ENCODE measurements at regions not wholly inside any gene's neighbourhood (a gene's known extent, or its start where the extent isn't known, plus 50 kb on each side); places are given as distances from the start of the nearest gene placed in this dataset.

DNA sequence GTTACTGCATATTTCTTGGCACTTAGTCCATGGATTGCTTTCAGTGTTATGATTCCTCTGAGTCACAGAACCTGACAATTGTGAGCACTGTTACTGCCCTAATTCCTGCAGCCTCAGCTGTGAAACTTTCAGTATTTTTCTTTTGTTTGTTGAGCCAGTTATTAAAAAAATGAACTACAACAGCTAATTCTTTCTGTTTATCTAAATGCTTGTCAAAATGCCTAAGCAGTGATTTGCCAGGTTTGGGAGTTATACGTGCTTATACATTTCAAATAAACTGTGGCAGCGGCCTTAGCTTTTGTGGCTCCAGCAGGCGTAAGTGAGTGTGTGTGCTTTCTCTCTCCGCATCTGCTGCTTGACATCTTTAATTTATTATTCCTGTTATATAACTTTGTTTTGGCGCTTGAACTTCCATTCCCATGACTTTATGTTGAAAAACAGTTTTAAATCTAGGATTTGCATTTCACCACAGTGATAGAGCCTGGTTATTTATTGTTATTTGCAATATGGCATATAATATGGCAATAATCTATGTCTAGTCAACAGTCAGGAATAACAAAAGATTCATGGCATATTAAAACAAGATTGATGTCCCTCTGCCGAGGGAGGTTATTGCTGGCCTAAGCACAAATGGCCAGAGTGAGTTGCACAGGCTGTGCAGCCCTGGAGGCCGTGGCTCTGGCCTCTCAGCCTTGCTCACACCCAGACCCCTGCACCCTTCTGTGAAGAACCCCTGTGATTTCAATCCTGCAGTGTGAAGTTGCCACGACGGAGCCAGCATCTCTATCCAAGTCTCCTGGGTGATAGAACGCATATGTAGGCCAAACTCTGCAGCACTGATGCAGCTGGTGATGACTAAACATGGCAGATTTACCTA lies 303.4 kb downstream of the THBS2 start:
- DNase-seq (ENCODE audit: low spot score): no peak
- WGBS: 71% methylated on average over 10 of the region's 10 CpGs

More for the DNA sequence above, 303.4 kb downstream of the THBS2 start:
- Histone ChIP-seq H3K9me3 (ENCODE audit: control insufficient read depth in 4 of 4, low read length in 3 of 4) (no peaks in the 10 kb centered on the region), H3K36me3 (ENCODE audit: control insufficient read depth in 4 of 4, insufficient read depth in 3 of 4, low read depth in 1 of 4, low read length in 3 of 4) (no peaks in the 10 kb centered on the region), H3K9ac (ENCODE audit: low read depth in 1 of 2, low read length in 2 of 2) (no peak overlapping the region), H3K27ac (ENCODE audit: low read depth in 1 of 2, low read length in 2 of 2) (no peak overlapping the region), H3K4me1 (ENCODE audit: control insufficient read depth in 4 of 4, insufficient read depth in 4 of 4, low read length in 3 of 4) (no peaks in the 10 kb centered on the region), H3K27me3 (ENCODE audit: control insufficient read depth in 4 of 4, insufficient read depth in 4 of 4, low read length in 3 of 4) (peaks cover 0 to 4% (median 0%) of the 10 kb centered on the region in 4 donors), H3K4me3 (ENCODE audit: low read depth in 1 of 3, low read length in 3 of 3) (no peak overlapping the region)
- no peak for TF ChIP-seq RXRA (IDR thresholded peaks at IDR 0.05)
- TF ChIP-seq EGR1 (IDR thresholded peaks at IDR 0.05; ENCODE audit: low read depth in 2 of 2): no peak
- no peak for TF ChIP-seq ATF3 (IDR thresholded peaks at IDR 0.05)
- no peak for TF ChIP-seq NR2F2 (IDR thresholded peaks at IDR 0.05)
- TF ChIP-seq, protein P1, sequence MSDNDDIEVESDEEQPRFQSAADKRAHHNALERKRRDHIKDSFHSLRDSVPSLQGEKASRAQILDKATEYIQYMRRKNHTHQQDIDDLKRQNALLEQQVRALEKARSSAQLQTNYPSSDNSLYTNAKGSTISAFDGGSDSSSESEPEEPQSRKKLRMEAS (IDR thresholded peaks at IDR 0.05): no peak
- TF ChIP-seq REST (IDR thresholded peaks at IDR 0.05): no peak
- TF ChIP-seq, protein P2, sequence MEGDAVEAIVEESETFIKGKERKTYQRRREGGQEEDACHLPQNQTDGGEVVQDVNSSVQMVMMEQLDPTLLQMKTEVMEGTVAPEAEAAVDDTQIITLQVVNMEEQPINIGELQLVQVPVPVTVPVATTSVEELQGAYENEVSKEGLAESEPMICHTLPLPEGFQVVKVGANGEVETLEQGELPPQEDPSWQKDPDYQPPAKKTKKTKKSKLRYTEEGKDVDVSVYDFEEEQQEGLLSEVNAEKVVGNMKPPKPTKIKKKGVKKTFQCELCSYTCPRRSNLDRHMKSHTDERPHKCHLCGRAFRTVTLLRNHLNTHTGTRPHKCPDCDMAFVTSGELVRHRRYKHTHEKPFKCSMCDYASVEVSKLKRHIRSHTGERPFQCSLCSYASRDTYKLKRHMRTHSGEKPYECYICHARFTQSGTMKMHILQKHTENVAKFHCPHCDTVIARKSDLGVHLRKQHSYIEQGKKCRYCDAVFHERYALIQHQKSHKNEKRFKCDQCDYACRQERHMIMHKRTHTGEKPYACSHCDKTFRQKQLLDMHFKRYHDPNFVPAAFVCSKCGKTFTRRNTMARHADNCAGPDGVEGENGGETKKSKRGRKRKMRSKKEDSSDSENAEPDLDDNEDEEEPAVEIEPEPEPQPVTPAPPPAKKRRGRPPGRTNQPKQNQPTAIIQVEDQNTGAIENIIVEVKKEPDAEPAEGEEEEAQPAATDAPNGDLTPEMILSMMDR (IDR thresholded peaks at IDR 0.05; ENCODE audit: low read depth, low read length, missing input control): no peak
- TF ChIP-seq, protein P3, sequence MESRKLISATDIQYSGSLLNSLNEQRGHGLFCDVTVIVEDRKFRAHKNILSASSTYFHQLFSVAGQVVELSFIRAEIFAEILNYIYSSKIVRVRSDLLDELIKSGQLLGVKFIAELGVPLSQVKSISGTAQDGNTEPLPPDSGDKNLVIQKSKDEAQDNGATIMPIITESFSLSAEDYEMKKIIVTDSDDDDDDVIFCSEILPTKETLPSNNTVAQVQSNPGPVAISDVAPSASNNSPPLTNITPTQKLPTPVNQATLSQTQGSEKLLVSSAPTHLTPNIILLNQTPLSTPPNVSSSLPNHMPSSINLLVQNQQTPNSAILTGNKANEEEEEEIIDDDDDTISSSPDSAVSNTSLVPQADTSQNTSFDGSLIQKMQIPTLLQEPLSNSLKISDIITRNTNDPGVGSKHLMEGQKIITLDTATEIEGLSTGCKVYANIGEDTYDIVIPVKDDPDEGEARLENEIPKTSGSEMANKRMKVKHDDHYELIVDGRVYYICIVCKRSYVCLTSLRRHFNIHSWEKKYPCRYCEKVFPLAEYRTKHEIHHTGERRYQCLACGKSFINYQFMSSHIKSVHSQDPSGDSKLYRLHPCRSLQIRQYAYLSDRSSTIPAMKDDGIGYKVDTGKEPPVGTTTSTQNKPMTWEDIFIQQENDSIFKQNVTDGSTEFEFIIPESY (IDR thresholded peaks at IDR 0.05): no peak
- no peak for TF ChIP-seq SP1 (IDR thresholded peaks at IDR 0.05)
- TF ChIP-seq JUND (IDR thresholded peaks at IDR 0.05): no peak
- no peak for TF ChIP-seq FOXA1 (IDR thresholded peaks at IDR 0.05)
- TF ChIP-seq GABPA (IDR thresholded peaks at IDR 0.05 in 1 of 2, conservative IDR thresholded peaks at IDR 0.05 in 1 of 2): no peak

All from liver (tissue), 8 donors.